Kidney capillary endothelial cell (primary cell): ENCODE measurements at regions not wholly inside any gene's neighbourhood (a gene's known extent, or its start where the extent isn't known, plus 50 kb on each side); places are given as distances from the start of the nearest gene placed in this dataset.

Experiments used
- DNase-seq: peaks from one replicate; pipeline ENCODE4 v3.0.0-alpha.2; 2018; ENCODE audit warnings: low spot score

DNA sequence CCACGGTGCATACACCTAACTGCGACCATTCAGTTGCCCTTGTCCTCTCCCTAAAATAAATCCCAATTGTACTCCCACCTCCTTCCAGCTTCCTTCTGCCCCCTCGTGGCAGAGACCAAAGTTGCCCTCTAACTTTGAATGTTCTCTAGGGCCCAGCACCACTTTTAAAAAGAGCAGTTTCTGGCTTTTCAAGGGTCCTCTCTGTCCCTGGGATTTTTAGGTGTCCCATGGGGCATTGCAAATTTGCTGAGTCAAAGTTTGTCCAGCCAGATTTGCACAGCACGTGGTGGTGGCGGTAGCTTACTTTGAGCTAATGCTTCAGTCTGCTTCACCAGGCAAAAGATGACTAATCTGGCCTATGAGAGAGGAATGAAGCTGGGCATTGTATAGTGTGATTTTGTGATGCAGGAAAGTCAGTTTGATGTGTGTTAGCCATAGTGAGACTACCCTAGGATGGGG is 100.2 kb downstream of the PERP start:
- peak; percentile 9 for DNase-seq

DNA sequence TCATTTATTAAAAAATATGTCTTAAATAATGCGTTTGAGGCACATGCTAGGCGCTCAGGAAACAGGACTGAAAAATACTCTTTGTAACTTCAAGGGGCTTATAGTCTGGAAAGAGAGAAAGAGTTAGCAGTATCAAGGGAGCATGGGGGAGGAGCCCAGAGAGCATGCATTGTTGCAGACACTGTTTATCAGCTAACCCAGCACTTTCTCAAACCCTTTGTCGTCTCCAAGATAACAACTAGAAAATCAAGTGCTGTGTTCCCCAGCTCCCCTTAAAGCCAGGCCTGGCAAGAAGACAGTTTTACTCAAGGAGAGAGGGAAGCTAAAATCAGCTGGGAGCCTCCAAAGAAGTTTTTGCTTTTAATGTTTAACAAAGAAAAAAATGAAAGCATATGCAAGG is 98.4 kb downstream of the PERP start:
- DNase-seq: no peak

DNA sequence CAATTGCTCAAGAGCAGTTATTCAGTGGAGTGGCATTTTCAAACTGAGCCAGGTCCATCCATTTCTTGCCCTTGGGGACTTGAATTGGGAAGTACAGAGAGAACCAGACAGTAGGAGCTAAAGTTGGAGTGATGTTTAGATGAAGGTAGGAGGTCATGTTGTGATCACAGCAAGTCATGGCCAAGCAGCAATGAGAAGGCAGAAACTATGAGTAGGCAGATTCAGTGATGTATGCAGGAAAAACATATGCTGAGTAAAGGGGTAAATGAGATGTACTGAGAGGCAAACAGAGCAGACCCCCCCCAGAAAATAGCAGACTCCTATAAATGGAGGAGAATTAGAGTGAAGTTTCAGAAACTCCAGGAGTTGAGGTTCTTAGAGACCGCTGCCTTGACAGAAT is 95.8 kb downstream of the PERP start:
- no peak for DNase-seq

DNA sequence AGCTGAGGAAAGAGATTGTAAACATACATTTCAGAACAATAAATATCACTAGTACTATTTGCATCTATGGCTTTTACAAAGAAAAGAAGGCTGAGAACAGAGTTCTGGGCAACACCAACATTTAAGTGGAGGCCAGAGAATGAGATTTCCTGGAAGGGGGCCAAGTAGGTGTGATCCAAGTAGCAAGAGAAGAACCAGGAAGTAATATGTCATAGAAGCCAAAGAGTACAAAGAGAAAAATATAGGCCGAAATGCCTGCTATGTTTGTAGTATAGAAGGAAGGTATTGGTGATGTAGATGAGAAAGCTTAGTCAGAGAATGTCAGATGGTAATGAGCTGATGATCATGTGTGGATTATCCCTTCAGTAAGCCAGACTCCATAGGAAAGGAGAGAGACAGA is 94.5 kb downstream of the PERP start:
- DNase-seq: no peak

DNA sequence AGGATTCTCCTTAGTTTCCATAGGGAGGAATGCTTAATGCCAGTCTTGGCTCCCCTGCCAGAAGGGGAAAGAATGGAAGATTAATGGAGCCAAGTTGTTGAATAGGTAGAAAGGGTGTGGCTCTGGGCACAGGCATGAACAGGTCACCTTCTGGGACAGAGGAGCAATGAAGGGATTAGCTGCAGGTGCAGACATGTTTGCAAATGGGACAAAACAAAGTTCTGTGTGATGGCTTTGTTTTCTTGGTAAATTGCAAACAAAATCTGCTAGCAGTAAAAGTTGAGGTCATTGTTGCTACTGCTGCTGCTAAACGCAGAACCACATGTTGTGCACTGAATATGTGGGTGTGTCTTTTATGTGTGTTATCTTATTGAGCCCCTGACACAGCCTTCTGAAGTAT is 93.3 kb downstream of the PERP start:
- DNase-seq: no peak

DNA sequence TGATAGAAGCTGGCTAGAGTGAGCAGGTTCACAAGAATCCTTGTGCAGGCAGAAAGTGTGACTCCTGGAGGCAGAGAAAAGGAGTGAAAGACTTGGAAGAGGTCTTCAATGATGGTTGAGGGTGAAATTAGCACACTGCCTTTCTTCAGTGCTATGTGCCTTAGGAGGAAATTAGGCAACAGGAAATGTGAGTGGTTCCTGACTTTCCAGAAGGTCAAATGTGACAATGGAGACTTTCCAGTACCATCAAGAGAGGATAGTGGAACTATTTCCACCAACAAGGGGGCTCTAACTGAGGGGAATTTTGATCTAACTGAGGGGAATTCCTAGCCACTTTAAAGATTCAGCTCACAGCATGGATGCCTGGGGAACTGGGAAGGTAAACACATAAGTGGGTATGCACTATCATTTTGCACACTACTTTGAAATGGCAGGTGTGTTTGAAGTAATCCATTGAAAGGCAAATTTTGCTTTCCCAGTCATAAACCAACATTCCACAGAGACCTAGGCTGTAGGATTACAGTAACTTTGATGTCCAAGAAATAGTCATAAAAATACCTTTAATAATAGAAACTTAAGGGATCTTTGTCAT is 90.0 kb downstream of the PERP start:
- DNase-seq: peak; percentile 30

DNA sequence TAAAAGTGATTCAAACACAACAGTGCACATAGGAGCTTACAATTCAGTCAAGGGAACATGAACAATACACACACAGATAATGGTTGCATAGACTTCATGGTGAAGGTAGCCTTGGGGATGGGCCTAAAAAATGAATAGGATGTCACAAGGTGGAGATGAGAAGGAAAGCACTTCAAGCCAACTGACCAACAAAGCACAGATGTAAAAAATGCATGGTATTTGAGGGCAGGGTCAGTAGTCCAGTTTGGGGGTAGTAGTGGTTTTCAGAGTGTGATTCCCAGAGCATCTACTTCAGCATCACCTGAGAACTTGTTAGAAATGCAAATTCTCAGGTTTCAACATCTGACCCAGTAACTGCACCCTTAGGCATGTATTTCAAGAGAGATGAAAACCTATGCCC is 88.9 kb downstream of the PERP start:
- DNase-seq: no peak

DNA sequence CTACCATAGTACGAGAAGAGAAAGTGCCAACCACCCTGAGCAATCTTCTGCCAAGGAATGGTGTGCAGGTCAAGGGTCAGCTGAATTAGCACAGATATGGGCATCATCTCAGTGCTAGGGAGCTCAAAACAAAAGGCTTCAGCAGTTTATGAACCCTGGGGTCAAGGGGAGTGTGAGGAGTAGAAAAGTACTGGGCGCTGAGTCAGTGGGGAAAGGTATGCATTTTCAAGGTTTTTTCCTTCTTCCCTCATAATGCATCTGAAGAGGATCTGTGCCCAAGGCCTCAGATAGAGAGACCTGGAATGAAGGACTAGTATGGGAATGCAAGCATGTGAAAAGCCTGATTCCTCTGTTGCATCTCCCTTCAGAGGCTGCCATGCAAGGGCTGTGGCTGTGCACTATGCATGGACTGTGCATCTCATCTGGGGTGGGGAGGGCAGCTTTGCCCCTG is 81.7 kb downstream of the PERP start:
- DNase-seq: no peak

DNA sequence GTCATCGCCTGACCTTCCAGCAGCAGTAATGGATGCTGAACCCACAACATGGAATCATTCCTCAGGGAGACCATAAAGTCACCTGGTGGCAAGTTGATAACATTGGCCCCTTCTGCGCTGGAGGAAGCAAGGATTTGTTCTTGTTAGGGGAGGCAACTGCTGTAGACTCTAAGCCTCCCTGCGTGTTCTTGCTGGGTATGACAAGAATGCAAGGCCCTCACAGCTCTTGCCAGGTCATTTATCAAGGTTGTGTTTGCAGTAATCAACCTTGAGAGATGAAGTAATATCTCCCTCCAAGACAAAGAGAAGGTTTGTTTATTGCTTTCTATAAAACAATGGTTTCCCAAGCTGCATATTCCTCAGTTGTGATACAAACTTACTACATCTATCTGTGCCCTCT is 80.9 kb downstream of the PERP start:
- DNase-seq: no peak

DNA sequence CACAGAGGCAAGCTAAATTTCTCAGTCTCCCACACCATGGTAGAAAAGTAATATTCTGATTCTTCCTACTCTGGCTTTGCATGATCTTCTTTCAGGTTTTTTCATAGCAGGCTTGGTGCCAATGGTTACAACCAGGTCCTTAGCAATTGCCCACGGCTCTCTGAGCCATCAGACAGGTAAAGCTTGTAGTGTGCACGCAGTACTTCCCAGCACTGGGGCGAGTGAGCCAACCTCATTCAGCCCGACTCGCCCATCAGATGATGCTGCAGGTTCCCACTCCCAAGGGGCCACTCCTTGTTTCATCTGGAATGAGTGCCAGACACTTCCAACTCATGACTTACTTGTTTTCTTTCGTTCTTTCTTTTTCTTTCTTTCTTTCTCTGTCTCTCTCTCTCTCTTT is 78.3 kb downstream of the PERP start:
- no peak for DNase-seq

DNA sequence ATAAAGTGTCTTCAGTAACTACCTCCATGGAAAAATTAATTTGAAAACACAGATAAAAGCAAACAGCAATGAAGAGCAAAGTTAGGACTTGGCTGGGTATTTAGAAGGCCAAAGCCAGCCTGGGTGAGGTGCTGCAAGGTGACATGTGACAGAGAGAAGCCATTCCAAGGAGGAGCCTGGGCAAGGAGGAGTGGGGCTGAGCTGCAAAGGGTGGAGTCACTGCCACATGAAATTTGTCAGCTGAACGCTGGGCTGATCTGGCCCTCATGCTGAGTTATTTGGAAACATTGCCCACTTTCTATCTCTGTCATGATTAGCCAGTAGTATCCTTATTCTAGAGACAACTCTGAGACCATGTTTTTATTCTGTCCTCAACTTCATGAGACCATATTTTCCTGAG is 76.3 kb downstream of the PERP start:
- no peak for DNase-seq

DNA sequence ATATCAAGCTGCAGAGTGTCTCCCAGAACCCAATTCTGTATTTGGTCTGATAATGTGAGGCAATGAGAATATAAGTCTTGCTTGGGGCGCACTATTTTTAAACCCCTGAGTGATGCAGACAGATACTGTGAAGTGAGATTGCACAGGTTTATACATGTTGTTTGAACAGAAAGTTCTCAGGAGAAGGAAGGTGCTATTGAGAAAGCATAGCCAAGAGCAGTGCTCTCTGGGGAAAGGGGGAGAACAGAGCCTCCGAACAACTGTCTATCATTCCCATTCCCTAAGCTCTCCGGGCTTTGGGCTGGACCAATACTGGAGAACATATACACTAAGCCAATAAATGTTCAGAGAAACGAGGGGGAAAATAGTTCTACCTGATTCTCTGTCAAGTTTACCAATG is 75.8 kb downstream of the PERP start:
- no peak for DNase-seq

DNA sequence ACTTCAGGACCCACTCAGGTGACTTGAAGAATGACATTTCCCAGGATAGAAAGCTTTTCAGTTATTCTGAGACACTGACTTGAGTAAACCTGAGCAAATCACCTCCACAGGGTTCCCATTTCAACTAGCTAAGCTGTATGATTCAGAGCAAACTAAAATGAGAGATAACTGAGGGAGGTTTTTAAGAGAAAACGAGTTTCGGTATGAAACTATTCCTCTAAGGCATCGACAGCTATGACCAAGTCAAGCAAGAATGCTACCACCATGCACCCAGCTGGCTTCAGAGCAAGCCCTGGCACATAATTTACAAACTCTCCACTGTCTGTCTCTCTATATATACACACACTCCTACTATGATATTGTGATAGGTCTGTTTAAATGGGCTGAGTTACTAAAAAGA is 75.4 kb downstream of the PERP start:
- no peak for DNase-seq

DNA sequence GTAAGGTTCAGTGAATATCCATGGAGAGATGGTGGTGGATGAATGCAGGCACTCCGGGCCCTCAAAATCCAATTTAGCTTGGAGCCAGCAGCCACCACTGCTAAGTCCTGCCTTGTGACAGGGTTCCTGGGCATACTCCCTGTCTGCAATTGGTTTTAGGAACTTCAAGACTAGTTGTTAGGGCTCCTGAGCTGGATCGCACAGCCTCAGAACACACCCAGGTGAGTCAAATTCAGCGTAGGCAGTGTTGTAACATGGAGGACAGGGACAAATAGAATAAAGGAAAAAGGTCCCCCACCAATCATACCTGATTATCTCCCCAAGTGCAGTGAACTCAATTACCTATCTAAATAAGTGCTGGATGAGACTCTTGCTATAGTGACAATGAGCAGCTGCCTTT is 74.6 kb downstream of the PERP start:
- DNase-seq: no peak

DNA sequence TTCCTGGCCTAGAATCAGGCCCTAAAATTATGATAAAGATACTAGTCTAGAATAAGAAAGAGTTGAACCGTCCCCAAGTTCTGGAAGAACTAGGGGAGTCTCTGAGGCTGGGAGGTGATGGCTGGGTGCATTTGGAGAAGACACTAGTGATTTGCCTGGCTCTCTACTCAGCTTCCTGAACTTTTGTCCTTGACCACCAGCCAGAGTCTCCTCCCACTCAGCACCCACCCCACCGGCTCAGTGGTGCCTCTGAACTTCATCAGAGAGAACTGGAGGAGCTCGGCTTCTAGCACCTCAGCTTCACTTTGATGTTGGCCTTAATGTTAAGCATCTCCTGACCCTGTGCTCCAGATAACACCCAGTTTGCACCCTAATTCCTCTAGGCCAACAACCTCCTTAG is 73.0 kb downstream of the PERP start:
- DNase-seq: no peak

DNA sequence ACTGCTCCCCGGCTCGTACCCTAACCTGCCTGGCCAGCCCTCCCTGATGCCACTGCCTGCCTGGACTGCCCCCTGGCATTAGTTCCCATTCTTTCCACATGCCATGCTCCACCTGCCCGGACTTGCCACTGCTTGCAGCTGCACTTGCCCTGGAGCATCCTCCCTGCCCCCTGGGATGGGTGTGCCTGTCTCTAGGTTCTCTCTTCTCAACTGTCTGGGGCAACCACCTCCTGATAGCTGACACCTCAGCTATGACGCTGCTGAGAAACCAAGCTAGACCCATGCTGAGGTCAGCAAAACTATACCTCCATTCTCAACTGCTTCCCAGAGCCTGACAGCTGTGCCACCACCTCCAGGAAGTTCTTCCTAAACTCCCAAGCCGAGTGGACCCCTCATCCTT is 72.1 kb downstream of the PERP start:
- no peak for DNase-seq

DNA sequence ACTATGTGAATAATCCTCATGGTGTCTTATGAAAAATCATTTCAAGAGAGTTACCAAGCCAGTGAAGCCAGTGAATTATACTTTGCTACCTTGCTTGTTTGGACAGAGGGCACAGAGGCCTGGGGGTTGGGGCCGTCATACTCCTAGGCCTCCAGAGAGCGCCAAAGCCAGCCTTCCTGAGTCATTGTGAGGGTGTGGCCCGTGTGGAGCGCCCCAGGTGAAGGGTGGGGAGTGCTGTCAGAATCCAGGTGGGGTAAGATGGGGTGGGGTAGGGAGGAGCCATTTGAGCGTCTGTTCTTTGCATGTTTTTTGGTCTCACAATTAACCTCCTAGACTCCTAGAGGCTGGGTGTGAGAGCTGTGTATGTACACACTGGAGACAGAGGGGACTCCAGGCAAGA is 71.1 kb downstream of the PERP start:
- DNase-seq: no peak

DNA sequence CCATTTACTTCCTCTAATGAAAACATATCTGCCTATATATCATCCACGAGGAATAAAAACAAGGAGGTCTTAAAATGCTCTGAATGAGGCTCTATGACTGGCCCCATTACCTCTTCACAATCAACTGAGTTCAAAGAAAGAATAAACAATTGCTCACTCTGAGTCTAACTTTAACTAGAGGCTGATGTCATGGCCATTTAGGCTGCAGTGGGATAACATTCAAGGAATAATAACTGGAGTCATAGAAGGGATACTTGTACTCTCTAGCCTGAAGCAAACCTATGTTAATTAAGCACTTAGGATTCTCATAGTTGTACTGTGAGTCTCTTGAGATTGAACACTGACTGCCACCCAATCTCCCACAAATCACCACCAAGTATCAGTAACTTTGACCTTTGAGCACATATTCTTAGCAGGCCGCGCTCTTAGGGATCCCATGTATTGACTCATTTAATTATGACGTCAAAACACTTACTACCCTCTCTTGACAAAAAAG is 70.2 kb downstream of the PERP start:
- DNase-seq: no peak

DNA sequence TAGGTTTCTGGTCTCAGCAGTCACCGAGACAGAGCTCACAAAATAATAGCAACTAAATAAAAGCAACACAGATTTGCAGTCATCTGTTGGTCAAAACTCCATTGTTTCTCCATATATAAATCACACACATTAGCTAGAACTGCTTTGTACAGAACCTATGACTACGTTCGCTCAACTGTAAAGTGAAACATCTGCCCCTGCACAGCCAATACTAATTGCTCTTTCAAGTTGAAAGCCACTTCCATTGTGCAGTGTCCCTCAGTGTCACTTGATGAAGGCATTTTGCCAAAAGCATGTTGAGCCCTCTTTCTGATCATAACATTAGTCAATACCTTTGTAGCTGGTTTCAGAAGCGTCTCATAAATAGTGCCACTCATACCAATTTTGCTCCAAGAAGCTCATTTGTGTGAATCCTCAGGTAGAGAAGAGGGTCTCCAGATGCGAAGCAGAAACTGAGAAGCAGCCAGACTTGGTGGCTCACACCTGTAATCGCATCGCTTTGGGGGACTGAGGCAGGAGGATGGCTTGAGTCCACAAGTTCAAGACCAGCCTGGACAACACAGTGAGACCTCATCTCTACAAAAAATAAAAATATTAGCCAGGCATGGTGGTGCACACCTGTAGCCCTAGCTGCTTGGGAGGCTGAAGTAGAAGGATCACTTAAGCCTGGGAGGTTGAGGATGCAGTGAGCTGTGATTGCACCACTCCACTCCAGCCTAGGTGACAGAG is 68.9 kb downstream of the PERP start:
- no peak for DNase-seq
